DMS79 treated with DMSO at 0.1 percent for 48 hours (cell line): ENCODE measurements at regions not wholly inside any gene's neighbourhood (a gene's known extent, or its start where the extent isn't known, plus 50 kb on each side); places are given as distances from the start of the nearest gene placed in this dataset.
"Not testable (repeated sequence)": the region's sequence is repeated elsewhere in the genome, so short reads cannot be mapped to it uniquely, and the experiment has no call there.

Experiments used
- DNase-seq: peaks from one replicate; lab custom pipeline; 2025; lab: John Stamatoyannopoulos, UW

DNA sequence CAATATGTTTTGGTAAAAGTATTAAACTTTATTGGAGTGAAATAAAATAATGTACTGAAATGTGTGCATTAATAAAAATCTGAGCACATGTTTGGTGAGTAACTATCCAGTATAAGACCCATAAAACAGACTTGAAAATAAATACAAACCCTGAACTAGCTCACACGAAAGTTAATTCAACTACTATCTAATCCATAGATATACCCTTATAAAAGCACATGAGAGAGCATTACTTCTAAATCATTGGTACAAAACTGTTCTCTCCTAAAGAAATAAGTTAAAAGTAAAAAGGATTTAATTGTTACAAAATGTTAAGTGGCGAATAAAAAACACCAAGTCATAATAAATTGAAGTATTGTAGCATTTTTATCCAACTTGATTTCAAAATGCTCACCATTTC is 295.6 kb downstream of the PTPRC start:
- no peak for DNase-seq

DNA sequence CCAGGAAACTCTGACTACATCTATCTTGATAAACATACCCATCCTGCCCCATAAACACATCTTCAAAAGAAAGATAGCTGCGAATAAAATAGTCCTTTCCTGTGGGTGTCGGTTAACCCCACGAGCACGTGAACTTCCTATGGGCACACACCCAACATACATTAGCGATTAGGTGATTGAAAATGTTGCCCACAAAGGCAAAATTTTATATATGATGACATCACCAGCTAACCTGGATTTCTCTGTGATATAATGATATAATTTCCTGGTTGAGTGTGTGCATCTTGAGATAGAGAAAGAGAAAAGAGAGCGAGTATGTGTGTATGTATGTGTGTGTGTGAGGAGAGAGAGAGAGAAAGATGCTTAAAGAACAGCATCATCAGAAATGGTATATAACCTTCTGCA is 296.1 kb downstream of the PTPRC start:
- DNase-seq = no peak

- DNase-seq = no peak
Measured at GRCh38 chr1:198935306-198935921, 296.6 kb downstream of the PTPRC start.

DNA sequence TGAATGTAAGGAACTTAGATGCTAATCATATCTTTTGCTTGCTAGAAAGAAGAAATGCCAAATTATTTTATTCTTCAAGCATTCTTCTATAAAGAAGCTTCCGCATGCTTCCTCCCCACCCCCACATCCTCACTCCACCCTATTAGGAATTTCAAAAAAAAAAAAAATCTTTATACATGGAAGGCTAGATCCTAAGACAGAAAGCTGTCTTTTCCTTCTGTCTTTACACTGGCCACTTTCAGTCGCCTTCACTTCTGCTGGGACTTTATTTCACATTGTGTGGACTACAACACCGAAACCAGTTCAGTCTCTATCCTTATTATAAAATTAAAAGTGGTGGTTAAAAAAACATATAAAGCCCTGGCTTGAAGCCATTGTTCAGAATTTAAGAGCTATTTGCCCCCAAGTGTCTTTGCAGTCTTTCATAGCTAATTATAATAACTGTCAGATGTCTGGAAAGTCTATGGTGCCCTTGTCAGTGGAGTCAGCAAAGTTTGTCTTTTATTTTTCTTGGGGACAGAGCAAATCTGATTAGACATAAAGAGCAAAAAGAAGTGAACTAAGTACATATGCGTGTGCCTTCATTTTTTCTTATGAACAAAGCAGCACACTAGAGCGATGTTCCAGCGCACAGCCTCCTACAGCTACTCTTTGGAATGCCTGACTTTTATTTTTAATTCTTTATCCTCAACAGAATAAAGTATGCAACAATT is 297.7 kb downstream of the PTPRC start:
- no peak for DNase-seq

GRCh38 chr1:198937231-198938031 is 298.6 kb downstream of the PTPRC start:
- no peak for DNase-seq

DNA sequence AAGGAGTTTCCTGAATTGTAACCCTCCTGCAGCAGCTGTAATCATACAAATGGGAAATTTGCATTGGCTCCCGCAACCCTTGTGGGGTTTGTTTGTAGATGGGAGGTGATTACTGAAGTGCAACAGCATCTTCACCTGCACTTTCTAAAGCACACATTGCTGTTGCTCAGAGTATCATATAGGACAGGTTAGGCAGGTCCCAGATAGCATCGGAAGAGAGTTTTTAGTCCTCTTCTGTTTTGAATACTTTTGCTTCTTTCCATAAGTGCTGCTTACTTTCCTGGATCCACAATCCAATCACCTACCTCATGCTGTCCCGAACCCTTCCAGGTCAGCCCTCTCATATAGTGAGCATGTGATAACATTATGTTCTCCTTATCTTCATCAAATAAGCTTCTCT is 300.4 kb downstream of the PTPRC start:
- DNase-seq = no peak

- no peak for DNase-seq
Measured at GRCh38 chr1:198939956-198940355, 301.1 kb downstream of the PTPRC start.

DNA sequence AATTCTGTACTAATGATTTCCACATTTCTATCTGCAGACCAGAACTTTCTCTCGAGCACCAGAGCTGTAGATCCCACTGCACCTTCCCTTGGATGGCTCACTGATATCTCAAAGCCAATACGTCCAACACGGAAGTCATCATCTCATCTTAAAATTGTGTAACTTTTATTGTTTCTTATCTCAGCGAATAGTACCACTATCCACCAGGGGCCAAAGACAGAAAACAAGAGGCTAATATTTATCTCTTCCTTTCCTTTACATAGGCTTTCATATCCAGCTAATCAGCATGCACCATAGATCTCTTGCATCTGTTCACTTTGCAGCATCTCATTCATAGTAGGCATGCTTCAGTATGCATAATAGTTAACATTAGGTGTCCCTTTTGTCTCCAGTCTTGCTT is 303.6 kb downstream of the PTPRC start:
- no peak for DNase-seq

DNA sequence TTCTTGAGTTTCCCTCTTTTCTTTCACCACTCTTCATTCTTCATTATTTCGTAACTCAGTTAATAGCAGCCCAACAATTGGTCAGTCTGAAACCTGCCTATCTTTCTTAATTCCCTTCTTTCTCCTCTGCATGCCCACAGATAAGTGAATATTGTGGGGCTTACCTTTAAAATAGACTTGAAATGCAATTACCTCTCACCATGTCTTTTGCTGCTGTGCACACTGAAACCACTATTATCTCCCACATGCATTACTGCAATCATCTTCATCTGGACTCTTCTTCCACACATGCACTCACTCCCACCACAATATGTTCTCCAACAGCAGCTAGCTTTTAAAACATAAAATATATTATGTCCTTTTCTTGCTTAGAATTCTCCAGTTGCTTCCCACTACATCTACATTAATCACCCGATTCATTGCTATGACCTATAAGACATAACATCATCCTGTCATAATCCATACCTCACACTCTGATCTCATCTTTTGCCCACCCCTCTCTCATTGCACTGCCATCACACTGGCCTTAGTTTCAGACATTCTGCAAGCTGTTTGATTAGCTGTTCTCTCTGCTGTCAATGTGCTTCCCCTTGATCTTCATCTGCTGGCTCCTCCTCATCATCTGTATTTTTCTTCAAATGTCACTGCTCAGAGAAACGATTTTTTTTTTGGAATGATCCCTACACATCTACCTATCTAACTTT is 304.8 kb downstream of the PTPRC start:
- no peak for DNase-seq

- no peak for DNase-seq
Measured at GRCh38 chr1:198947456-198947855, 308.6 kb downstream of the PTPRC start.

GRCh38 chr1:198948895-198949659 is 310.2 kb downstream of the PTPRC start:
- no peak for DNase-seq

DNA sequence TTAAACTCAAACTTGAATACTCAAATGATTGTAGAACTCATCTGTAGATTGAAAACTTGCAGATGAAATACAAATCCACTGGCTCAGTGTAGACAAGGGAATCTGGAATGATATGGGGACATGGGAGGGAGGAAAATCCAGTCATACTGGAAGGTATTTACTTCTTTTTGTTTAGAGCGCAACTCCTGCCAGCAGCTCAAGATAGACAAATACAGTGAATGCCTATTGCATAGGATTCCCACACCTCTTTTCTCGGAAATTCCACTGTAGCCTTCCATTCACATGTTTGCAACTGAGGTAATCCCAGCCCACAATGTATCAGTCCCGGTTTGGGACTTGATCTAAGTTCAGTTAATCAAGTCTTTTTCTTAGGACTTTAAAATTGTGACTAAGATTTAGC is 311.2 kb downstream of the PTPRC start:
- no peak for DNase-seq

- no peak for DNase-seq
Measured at GRCh38 chr1:198955085-198955484, 316.2 kb downstream of the PTPRC start.

- no peak for DNase-seq
Measured at GRCh38 chr1:198957044-198957443, 318.2 kb downstream of the PTPRC start.

DNA sequence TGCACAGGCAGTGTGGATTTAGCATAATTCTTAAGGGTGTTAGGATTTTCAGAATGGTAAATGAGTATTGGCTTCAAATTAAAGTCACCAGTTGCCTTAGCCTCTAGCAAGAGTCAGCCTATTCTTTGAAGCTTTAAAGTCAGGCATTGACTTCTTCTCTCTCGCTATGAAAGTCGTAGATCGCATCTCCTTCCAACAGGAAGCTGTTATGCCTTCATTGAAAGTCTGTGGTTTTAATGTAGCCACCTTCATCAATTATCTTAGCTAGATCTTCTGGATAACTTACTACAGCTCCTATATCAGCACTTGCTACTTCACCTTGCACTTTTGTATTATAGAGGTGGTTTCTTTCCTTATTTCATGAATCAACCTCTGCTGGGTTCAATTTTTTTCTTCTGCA is 320.2 kb downstream of the PTPRC start:
- no peak for DNase-seq

DNA sequence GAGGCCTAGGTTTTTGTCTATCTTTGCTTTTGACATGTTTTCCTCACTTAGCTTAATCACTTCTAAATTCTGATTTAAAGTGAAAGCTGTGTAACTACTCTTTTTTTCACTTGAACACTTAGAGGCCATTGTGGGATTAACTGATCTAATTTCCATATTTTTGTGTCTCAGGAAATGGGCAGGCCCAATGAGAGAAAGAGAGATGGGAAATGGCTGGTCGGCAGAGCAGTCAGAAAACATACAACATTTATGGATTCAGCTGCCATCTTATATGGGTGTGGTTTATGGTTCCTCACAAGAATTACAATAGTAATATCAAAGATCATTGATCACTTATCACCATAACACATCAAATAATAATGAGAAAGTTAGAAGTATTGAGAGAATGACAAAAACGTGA is 320.8 kb downstream of the PTPRC start:
- DNase-seq = no peak

DNA sequence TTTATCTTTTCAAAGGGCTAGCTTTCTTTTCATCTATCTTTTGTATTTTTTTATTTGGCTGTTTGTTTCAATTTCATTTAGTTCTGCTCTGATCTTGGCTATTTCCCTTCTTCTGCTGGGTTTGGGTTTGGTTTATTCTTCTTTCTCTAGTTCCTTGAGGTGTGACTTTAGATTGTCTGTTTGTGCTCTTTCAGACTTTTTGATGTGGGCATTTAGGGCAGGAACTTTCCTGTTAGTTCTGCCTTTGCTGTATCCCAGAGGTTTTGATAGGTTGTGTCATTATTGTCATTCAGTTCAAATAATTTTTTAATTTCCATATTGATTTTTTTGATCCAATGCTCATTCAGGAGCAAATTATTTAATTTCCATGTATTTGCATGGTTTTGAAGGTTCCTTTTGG is 325.0 kb downstream of the PTPRC start:
- not testable (repeated sequence) for DNase-seq

DNA sequence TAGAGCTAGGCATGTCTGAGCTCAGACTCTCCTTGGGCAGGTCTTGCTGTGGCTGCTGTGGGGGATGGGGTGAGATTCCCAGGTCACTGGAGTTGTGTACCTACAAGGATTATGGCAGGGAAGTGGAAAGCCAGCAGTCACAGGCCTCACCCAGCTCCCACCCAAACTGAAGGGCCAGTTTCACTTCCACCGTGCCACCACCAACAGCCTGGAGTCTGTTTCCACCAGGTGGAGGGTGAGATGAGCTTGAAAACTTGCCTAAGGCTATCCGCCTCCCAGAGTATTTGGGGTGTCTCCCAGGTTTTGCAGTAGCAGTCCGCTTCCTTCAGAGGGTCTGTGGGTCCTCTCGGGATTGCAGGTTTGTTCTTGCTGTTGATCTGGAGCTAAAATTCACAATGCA is 327.7 kb downstream of the PTPRC start:
- DNase-seq = no peak

DNA sequence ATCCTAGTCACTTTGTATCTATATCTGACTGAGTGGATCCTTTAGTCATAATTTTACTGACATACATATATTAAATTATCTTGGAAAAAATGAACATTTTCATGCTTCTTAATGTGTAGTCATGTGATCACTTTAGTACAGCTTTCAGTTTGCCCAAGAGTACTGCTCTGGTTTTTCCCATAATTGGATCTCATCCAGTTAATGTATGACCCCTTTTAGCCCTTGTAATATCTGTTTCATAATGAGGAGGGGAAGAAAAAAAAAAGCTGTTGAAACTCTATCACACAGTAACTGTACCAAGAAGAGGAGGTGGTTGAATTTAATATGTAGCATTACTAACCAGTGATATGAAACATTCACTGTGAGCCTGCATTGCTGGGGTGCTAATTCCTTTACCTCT is 328.7 kb downstream of the PTPRC start:
- no peak for DNase-seq

- no peak for DNase-seq
Measured at GRCh38 chr1:198968866-198969265, 330.0 kb downstream of the PTPRC start.

DNA sequence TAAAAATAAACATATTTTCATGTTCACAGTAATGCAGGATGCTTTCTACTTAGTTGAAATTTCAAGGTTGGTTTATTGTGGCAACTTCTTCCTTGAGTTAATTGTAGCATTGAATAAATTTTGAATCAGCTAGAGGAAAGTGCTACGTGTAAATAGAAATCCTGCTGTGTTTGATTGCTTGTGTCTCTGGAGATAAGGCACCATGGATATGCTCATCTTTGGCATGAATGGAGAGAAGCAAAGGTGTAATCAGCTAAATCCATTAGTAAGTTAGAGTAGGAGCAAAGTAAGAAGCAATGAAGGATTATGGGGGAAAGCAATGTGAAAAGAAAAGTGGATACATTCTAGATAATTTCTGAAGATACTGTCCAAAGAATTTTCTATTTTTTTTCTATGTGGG is 331.1 kb downstream of the PTPRC start:
- DNase-seq = no peak

DNA sequence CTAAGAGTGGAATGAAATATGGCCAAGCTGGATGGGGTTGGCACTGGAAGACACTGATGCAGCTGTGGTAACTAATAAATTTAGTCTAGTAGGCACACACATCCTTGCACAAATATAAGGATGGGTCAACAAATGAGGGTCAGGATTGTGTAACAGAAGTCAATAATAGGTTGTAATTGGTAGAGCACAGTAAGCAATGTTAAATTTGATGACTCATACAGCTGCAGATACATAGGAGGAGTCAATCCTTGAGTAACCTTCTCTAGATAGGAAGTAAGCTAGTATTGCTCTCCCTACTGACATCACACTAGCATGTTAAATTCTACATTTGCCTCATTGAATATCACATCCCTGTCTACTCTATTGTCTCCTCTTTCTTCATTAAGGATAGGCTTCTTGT is 332.1 kb downstream of the PTPRC start:
- DNase-seq = no peak
